ENCODE measurements at regions not wholly inside any gene's neighbourhood (a gene's known extent, or its start where the extent isn't known, plus 50 kb on each side); places are given as distances from the start of the nearest gene placed in this dataset.

DNA sequence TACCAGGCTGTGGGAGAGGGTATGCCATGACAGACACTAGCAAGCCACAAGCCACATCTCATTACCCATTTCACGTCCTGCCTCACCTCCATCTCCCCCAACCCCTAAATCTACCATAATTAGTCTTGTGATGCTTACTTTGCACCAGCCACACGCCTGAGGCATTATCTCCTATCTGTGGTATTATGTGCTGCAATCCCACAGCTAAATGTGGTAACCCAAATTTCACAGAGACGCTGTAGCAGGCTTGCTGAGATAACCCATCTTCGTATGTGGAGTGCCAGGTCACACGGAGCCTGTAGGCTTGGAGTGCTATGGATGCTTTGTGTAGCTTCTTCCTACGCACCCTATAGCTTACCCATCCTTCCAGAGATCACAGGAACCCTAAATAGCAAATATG is 256.7 kb upstream of the KCNH8 start (continued):
- TF ChIP-seq, protein P1, sequence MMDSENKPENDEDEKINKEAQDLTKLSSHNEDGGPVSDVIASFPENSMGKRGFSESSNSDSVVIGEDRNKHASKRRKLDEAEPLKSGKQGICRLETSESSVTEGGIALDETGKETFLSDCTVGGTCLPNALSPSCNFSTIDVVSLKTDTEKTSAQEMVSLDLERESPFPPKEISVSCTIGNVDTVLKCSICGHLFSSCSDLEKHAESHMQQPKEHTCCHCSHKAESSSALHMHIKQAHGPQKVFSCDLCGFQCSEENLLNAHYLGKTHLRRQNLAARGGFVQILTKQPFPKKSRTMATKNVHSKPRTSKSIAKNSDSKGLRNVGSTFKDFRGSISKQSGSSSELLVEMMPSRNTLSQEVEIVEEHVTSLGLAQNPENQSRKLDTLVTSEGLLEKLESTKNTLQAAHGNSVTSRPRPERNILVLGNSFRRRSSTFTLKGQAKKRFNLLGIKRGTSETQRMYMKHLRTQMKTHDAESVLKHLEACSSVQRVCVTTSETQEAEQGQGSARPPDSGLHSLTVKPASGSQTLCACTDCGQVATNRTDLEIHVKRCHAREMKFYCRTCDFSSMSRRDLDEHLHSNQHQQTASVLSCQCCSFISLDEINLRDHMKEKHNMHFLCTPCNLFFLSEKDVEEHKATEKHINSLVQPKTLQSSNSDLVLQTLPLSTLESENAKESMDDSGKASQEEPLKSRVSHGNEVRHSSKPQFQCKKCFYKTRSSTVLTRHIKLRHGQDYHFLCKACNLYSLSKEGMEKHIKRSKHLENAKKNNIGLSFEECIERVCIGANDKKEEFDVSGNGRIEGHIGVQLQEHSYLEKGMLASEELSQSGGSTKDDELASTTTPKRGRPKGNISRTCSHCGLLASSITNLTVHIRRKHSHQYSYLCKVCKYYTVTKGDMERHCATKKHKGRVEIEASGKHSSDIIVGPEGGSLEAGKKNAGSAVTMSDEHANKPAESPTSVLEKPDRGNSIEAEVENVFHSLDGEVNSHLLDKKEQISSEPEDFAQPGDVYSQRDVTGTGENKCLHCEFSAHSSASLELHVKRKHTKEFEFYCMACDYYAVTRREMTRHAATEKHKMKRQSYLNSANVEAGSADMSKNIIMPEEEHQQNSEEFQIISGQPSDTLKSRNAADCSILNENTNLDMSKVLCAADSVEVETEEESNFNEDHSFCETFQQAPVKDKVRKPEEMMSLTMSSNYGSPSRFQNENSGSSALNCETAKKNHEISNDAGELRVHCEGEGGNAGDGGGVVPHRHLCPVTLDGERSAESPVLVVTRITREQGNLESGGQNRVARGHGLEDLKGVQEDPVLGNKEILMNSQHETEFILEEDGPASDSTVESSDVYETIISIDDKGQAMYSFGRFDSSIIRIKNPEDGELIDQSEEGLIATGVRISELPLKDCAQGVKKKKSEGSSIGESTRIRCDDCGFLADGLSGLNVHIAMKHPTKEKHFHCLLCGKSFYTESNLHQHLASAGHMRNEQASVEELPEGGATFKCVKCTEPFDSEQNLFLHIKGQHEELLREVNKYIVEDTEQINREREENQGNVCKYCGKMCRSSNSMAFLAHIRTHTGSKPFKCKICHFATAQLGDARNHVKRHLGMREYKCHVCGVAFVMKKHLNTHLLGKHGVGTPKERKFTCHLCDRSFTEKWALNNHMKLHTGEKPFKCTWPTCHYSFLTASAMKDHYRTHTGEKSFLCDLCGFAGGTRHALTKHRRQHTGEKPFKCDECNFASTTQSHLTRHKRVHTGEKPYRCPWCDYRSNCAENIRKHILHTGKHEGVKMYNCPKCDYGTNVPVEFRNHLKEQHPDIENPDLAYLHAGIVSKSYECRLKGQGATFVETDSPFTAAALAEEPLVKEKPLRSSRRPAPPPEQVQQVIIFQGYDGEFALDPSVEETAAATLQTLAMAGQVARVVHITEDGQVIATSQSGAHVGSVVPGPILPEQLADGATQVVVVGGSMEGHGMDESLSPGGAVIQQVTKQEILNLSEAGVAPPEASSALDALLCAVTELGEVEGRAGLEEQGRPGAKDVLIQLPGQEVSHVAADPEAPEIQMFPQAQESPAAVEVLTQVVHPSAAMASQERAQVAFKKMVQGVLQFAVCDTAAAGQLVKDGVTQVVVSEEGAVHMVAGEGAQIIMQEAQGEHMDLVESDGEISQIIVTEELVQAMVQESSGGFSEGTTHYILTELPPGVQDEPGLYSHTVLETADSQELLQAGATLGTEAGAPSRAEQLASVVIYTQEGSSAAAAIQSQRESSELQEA (IDR thresholded peaks at IDR 0.05; ENCODE audit: low read depth): no peak

DNA sequence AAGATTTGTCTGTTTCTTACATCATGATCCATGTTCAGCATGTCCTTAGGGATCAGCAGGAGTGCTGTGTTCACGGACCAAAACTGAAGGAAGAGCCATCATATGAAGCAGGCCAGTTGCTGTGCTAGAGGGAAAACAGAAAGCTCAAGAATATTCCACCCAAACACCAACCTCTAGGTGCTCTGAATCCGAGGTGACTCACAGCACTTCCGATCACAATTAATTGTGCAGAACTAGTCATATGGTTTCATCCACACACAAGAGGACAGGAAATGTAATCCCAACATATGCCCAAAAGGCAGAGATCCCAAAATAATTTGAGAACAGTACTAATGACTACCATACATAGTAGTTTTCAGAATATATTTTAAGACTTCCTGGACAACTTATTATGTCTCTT is 257.9 kb upstream of the KCNH8 start:
- no peak overlapping the region for H3K9ac ChIP-seq (ENCODE audit: insufficient read depth in 1 of 2, low read depth in 2 of 2, low read length in 2 of 2)
- POLR2A ChIA-PET: no interaction called here
- no peak for TF ChIP-seq ETV6 (IDR thresholded peaks at IDR 0.05; ENCODE audit: borderline replicate concordance in 1 of 2, low read depth in 2 of 2, low read length in 1 of 2)
- TF ChIP-seq ETV6 (CRISPR knock-in tag; IDR thresholded peaks at IDR 0.05; ENCODE audit: borderline replicate concordance): no peak
- TF ChIP-seq, protein P2, sequence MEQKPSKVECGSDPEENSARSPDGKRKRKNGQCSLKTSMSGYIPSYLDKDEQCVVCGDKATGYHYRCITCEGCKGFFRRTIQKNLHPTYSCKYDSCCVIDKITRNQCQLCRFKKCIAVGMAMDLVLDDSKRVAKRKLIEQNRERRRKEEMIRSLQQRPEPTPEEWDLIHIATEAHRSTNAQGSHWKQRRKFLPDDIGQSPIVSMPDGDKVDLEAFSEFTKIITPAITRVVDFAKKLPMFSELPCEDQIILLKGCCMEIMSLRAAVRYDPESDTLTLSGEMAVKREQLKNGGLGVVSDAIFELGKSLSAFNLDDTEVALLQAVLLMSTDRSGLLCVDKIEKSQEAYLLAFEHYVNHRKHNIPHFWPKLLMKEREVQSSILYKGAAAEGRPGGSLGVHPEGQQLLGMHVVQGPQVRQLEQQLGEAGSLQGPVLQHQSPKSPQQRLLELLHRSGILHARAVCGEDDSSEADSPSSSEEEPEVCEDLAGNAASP (IDR thresholded peaks at IDR 0.05): no peak
- no peak for TF ChIP-seq MBD2 (IDR thresholded peaks at IDR 0.05; ENCODE audit: borderline replicate concordance, low read depth)
- TF ChIP-seq NUFIP1 (IDR thresholded peaks at IDR 0.05; ENCODE audit: partially characterized antibody): no peak
- no peak for TF ChIP-seq NRF1 (conservative IDR thresholded peaks at IDR 0.05 in 1 of 2, IDR thresholded peaks at IDR 0.05 in 1 of 2)
- no peak for TF ChIP-seq HDAC2 (IDR thresholded peaks at IDR 0.05)
- no peak for TF ChIP-seq TEAD1 (CRISPR knock-in tag; IDR thresholded peaks at IDR 0.05)
- TF ChIP-seq MCM7 (IDR thresholded peaks at IDR 0.05): no peak
- TF ChIP-seq FOXJ2 (tag; IDR thresholded peaks at IDR 0.05): no peak
- TF ChIP-seq ZNF695 (CRISPR knock-in tag; IDR thresholded peaks at IDR 0.05): no peak
- TF ChIP-seq ZNF76 (CRISPR knock-in tag; IDR thresholded peaks at IDR 0.05; ENCODE audit: borderline replicate concordance): no peak
- no peak for TF ChIP-seq CHD2 (IDR thresholded peaks at IDR 0.05; ENCODE audit: low read depth, low read length)
- no peak for TF ChIP-seq RFX1 (IDR thresholded peaks at IDR 0.05)

More for the DNA sequence above, 257.9 kb upstream of the KCNH8 start:
- CTCF ChIA-PET (ENCODE audit: low intra/inter-chr PET ratio): no interaction called here
- no peaks in the 10 kb centered on the region for H3K27me3 ChIP-seq (ENCODE audit: control insufficient read depth in 2 of 2, insufficient read depth in 2 of 2, low read length in 2 of 2)
- peaks cover 2% of the 10 kb centered on the region for H3K9me3 ChIP-seq (replicated peaks; ENCODE audit: control insufficient read depth, insufficient read depth, low read depth, low read length)
- H3K4me1 ChIP-seq (replicated peaks in 1 of 2; ENCODE audit: control insufficient read depth in 2 of 2, insufficient read depth in 2 of 2, low read length in 2 of 2): no peaks in the 10 kb centered on the region
- BruUV-seq (replicated peaks): no TSS peak
- no peaks in the 10 kb centered on the region for H4K20me1 ChIP-seq (replicated peaks; ENCODE audit: control insufficient read depth, insufficient read depth, low read length)
- no peak overlapping the region for H2AFZ ChIP-seq (ENCODE audit: low read depth, low read length)
- H3K36me3 ChIP-seq (ENCODE audit: control insufficient read depth, insufficient read depth, low read length): no peaks in the 10 kb centered on the region
- in situ Hi-C loops (cut with MboI) (no loop called here), intact Hi-C loops (cut with micrococcal nuclease) (no loop called here)
- no peak overlapping the region for H3K27ac ChIP-seq (ENCODE audit: extremely low read depth, low read depth, low read length)
- FAIRE-seq (no peak), ATAC-seq (no peak), DNase-seq (ENCODE audit: extremely low read depth in 1 of 4, low spot score in 3 of 4) (no peak)
- no peak overlapping the region for H3K4me2 ChIP-seq (ENCODE audit: insufficient read depth, low read length)
- H3K9me1 ChIP-seq (ENCODE audit: control insufficient read depth, insufficient read depth, low read length): no peaks in the 10 kb centered on the region
- WGBS (ENCODE audit: insufficient coverage, low coverage, missing lambda C conversion rate): 2% methylated on average over 3 of the region's 3 CpGs
- H3K79me2 ChIP-seq (ENCODE audit: control insufficient read depth, insufficient read depth, low read length): no peaks in the 10 kb centered on the region
- no peak overlapping the region for H3K4me3 ChIP-seq

Measured in K562 (cell line).